SK-N-MC (cell line): ENCODE measurements at regions not wholly inside any gene's neighbourhood (a gene's known extent, or its start where the extent isn't known, plus 50 kb on each side); places are given as distances from the start of the nearest gene placed in this dataset.

ENCODE experiments used
- EZH2 ChIP-seq: fragments of 200-600 bp; sonication (generic); IDR thresholded peaks from one replicate; pipeline ENCODE4 v1.6.1; 2017; ENCODE audit warnings: antibody characterized with exemption
- FOXP2 ChIP-seq: optimal IDR thresholded peaks from 2 replicates; pipeline ENCODE3; 2011; ENCODE audit warnings: mild to moderate bottlenecking, moderate library complexity; ENCODE audit not compliant: insufficient read depth; ENCODE audit errors: extremely low read length, control extremely low read depth
- POLR2AphosphoS5 ChIP-seq: IDR thresholded peaks from 2 replicates; pipeline ENCODE4 v1.6.1; 2012; ENCODE audit warnings: mild to moderate bottlenecking, low read depth, low read length, borderline replicate concordance

GRCh38 chr13:22111152-22111783, 440.4 kb downstream of the FGF9 start:
- TF ChIP-seq EZH2 (no peak), POLR2AphosphoS5 (no peak), FOXP2 (no peak)
